GM13977 (cell line): ENCODE measurements at regions not wholly inside any gene's neighbourhood (a gene's known extent, or its start where the extent isn't known, plus 50 kb on each side); places are given as distances from the start of the nearest gene placed in this dataset.

ENCODE experiments used
- DNase-seq: peaks from one replicate; pipeline ENCODE4 v3.0.0; 2012; ENCODE audit warnings: low spot score
- CTCF ChIP-seq: IDR thresholded peaks from 2 replicates; pipeline ENCODE4 v1.5.1; 2012; ENCODE audit warnings: mild to moderate bottlenecking, control low read depth; ENCODE audit not compliant: insufficient read depth; ENCODE audit errors: extremely low read depth, missing control alignments
- in situ Hi-C: fragments of 300-500 bp; cut with MboI; formaldehyde crosslinking; loops from one replicate; pipeline ENCODE4 v1.12.0; 2022; ENCODE audit warnings: low sequenced_read_pairs, low pct_unique_long_range_greater_than_20kb, mixed read lengths, inconsistent platforms; ENCODE audit not compliant: unreplicated experiment

- in situ Hi-C loops = loop anchor here (25.0 kb wide), 1 partner anchor 1278 kb away; no protein-coding TSS in a partner anchor
Observed at GRCh38 chr4:23134331-23134730, 441.6 kb downstream of the GBA3 start.

GRCh38 chr4:23130845-23131244 is 438.1 kb downstream of the GBA3 start:
- in situ Hi-C loops = loop anchor here (25.0 kb wide), 1 partner anchor 1281 kb away; no protein-coding TSS in a partner anchor
- TF ChIP-seq CTCF = no peak
- DNase-seq = no peak

More at GRCh38 chr4:23134331-23134730, 441.6 kb downstream of the GBA3 start:
- no peak for TF ChIP-seq CTCF
- no peak for DNase-seq

GRCh38 chr4:23125118-23125517 is 432.4 kb downstream of the GBA3 start:
- TF ChIP-seq CTCF = no peak
- DNase-seq = no peak
- in situ Hi-C loops = loop anchor here (25.0 kb wide), 1 partner anchor 1287 kb away; no protein-coding TSS in a partner anchor

GRCh38 chr4:23122666-23123400 is 430.1 kb downstream of the GBA3 start:
- in situ Hi-C loops = no loop called here
- no peak for TF ChIP-seq CTCF
- no peak for DNase-seq

- TF ChIP-seq CTCF = no peak
- DNase-seq = no peak
- in situ Hi-C loops = no loop called here
Observed at GRCh38 chr4:23120374-23120773, 427.6 kb downstream of the GBA3 start.

GRCh38 chr4:23117826-23118225 is 425.1 kb downstream of the GBA3 start:
- no peak for DNase-seq
- no peak for TF ChIP-seq CTCF
- in situ Hi-C loops = no loop called here
